Liver (tissue), 7 donors: ENCODE measurements at regions not wholly inside any gene's neighbourhood (a gene's known extent, or its start where the extent isn't known, plus 50 kb on each side); places are given as distances from the start of the nearest gene placed in this dataset.

Experiments used
- DNase-seq: peaks from one replicate; pipeline ENCODE4 v3.0.0-alpha.2; 2017; ENCODE audit warnings: low spot score
- H3K27ac ChIP-seq, 2 donors: one replicate each; pipeline ENCODE4 v1.7.0; 2013; ENCODE audit warnings: inconsistent platforms in 2 of 2, low read length in 2 of 2, control low read depth in 1 of 2, low read depth in 1 of 2, mild to moderate bottlenecking in 1 of 2
- H3K27me3 ChIP-seq, 4 donors: one replicate each; pipeline versions ENCODE4 v1.6.1 to v1.7.0; 2013; ENCODE audit warnings: low read length in 3 of 4, inconsistent platforms in 1 of 4, mild to moderate bottlenecking in 1 of 4, moderate library complexity in 1 of 4; ENCODE audit not compliant: control insufficient read depth in 4 of 4, insufficient read depth in 4 of 4
- H3K36me3 ChIP-seq, 4 donors: one replicate each; pipeline versions ENCODE4 v1.6.1 to v1.7.0; 2013; ENCODE audit warnings: low read length in 3 of 4, mild to moderate bottlenecking in 3 of 4, low read depth in 1 of 4, moderate library complexity in 1 of 4; ENCODE audit not compliant: control insufficient read depth in 4 of 4, insufficient read depth in 3 of 4
- H3K4me1 ChIP-seq, 4 donors: one replicate each; pipeline versions ENCODE4 v1.6.1 to v1.7.0; 2013; ENCODE audit warnings: low read length in 3 of 4, mild to moderate bottlenecking in 3 of 4, moderate library complexity in 1 of 4; ENCODE audit not compliant: control insufficient read depth in 4 of 4, insufficient read depth in 4 of 4
- H3K4me3 ChIP-seq, 3 donors: one replicate each; pipeline versions ENCODE4 v1.6.1 to v1.7.0; 2013; ENCODE audit warnings: low read length in 3 of 3, control low read depth in 1 of 3, low read depth in 1 of 3, mild to moderate bottlenecking in 1 of 3
- H3K9ac ChIP-seq, 2 donors: one replicate each; pipeline ENCODE4 v1.7.0; 2013; ENCODE audit warnings: low read length in 2 of 2, mild to moderate bottlenecking in 2 of 2, moderate library complexity in 2 of 2, control low read depth in 1 of 2, low read depth in 1 of 2
- H3K9me3 ChIP-seq, 4 donors: one replicate each; pipeline versions ENCODE4 v1.6.1 to v1.7.0; 2013; ENCODE audit warnings: low read length in 3 of 4; ENCODE audit not compliant: control insufficient read depth in 4 of 4
- ATF3 ChIP-seq: IDR thresholded peaks from 2 replicates; pipeline ENCODE4 v1.6.1; 2016; ENCODE audit warnings: antibody characterized with exemption
- EGR1 ChIP-seq, 2 donors: IDR thresholded peaks; 2 replicates each; pipeline ENCODE4 v1.6.1; 2016 to 2018; ENCODE audit warnings: antibody characterized with exemption in 2 of 2, low read depth in 2 of 2
- FOXA1 ChIP-seq: IDR thresholded peaks from 2 replicates; pipeline ENCODE4 v1.6.1; 2016; ENCODE audit warnings: antibody characterized with exemption
- GABPA ChIP-seq, 2 donors: IDR thresholded peaks in 1 of 2; conservative IDR thresholded peaks in 1 of 2; 2 replicates each; pipeline ENCODE4 v1.6.1; 2016; ENCODE audit warnings: antibody characterized with exemption in 2 of 2, mild to moderate bottlenecking in 1 of 2, moderate library complexity in 1 of 2
- HNF4A ChIP-seq, 2 donors: conservative IDR thresholded peaks; 2 replicates each; pipeline ENCODE4 v1.6.1; 2016; ENCODE audit warnings: antibody characterized with exemption in 2 of 2, mild to moderate bottlenecking in 2 of 2
- HNF4G ChIP-seq: IDR thresholded peaks from 2 replicates; pipeline ENCODE4 v1.6.1; 2016; ENCODE audit warnings: antibody characterized with exemption
- JUND ChIP-seq, 2 donors: IDR thresholded peaks; 2 replicates each; pipeline ENCODE4 v1.6.1; 2016; ENCODE audit warnings: antibody characterized with exemption in 2 of 2
- MAX ChIP-seq: IDR thresholded peaks from 2 replicates; pipeline ENCODE4 v1.6.1; 2016; ENCODE audit warnings: antibody characterized with exemption
- RAD21 ChIP-seq, 2 donors: IDR thresholded peaks; 2 replicates each; pipeline ENCODE4 v1.6.1; 2016; ENCODE audit warnings: antibody characterized with exemption in 2 of 2, mild to moderate bottlenecking in 2 of 2
- REST ChIP-seq: IDR thresholded peaks from 2 replicates; pipeline ENCODE4 v1.6.1; 2016; ENCODE audit warnings: antibody characterized with exemption, mild to moderate bottlenecking
- RXRA ChIP-seq, 2 donors: IDR thresholded peaks; 2 replicates each; pipeline ENCODE4 v1.6.1; 2017 to 2018; ENCODE audit warnings: antibody characterized with exemption in 2 of 2, mild to moderate bottlenecking in 1 of 2
- TAF1 ChIP-seq: conservative IDR thresholded peaks from 2 replicates; pipeline ENCODE4 v1.6.1; 2016; ENCODE audit warnings: antibody characterized with exemption, mild to moderate bottlenecking
- YY1 ChIP-seq: IDR thresholded peaks from 2 replicates; pipeline ENCODE4 v1.6.1; 2016; ENCODE audit warnings: antibody characterized with exemption, mild to moderate bottlenecking
- ZBTB33 ChIP-seq: IDR thresholded peaks from 2 replicates; pipeline ENCODE4 v1.6.1; 2016; ENCODE audit warnings: antibody characterized with exemption
- WGBS: extraction: QIAGEN DNeasy Blood & Tissue Kit; methylation state at CpG from one replicate; pipeline ENCODE4 v1.1.7; 2013; 5-methylcytosine and 5-hydroxymethylcytosine counted together
- donor health status: healthy.
- donor health status: healthy.
- donor health status: healthy.
- donor health status: healthy.

- Histone ChIP-seq H3K36me3 (no peaks in the 10 kb centered on the region), H3K27me3 (no peaks in the 10 kb centered on the region), H3K9ac (no peak overlapping the region), H3K4me3 (no peak overlapping the region), H3K4me1 (no peaks in the 10 kb centered on the region), H3K9me3 (no peaks in the 10 kb centered on the region), H3K27ac (no peak overlapping the region)
- no peak for DNase-seq
- TF ChIP-seq HNF4A (conservative IDR thresholded peaks at IDR 0.05): no peak
- TF ChIP-seq MAX: no peak
- TF ChIP-seq GABPA (IDR thresholded peaks at IDR 0.05 in 1 of 2, conservative IDR thresholded peaks at IDR 0.05 in 1 of 2): no peak
- no peak for TF ChIP-seq HNF4G
- no peak for TF ChIP-seq ZBTB33
- no peak for TF ChIP-seq RXRA (IDR thresholded peaks at IDR 0.05)
- TF ChIP-seq JUND (IDR thresholded peaks at IDR 0.05): no peak
- no peak for TF ChIP-seq TAF1
- TF ChIP-seq REST: no peak
- no peak for TF ChIP-seq FOXA1
- TF ChIP-seq YY1: no peak
- TF ChIP-seq ATF3: no peak
- no peak for TF ChIP-seq EGR1 (IDR thresholded peaks at IDR 0.05; ENCODE audit: low read depth in 2 of 2)
- TF ChIP-seq RAD21 (IDR thresholded peaks at IDR 0.05): no peak
- WGBS: 65% methylated on average over 3 of the region's 3 CpGs
These were observed 295.9 kb downstream of the TFEC start for GRCh38 chr7:115734641-115735040.

- Histone ChIP-seq H3K27ac (no peak overlapping the region), H3K9ac (no peak overlapping the region), H3K9me3 (no peaks in the 10 kb centered on the region), H3K36me3 (no peaks in the 10 kb centered on the region), H3K27me3 (no peaks in the 10 kb centered on the region), H3K4me3 (no peak overlapping the region), H3K4me1 (no peaks in the 10 kb centered on the region)
- TF ChIP-seq MAX (no peak), HNF4A (conservative IDR thresholded peaks at IDR 0.05) (no peak)
- 70% methylated on average over 4 of the region's 4 CpGs for WGBS
- DNase-seq: no peak
These were observed 298.6 kb downstream of the TFEC start for GRCh38 chr7:115731796-115732471.
